ENCODE measurements at regions not wholly inside any gene's neighbourhood (a gene's known extent, or its start where the extent isn't known, plus 50 kb on each side); places are given as distances from the start of the nearest gene placed in this dataset.

- Mint-ChIP-seq H3K27me3 (ENCODE audit: low read depth) (peaks cover 3% of the 10 kb centered on the region), H3K9me3 (peaks cover 24% of the 10 kb centered on the region), H3K4me3 (no peak overlapping the region), H3K36me3 (no peaks in the 10 kb centered on the region), H3K27ac (no peak overlapping the region), H3K4me1 (no peaks in the 10 kb centered on the region)
- no peak for DNase-seq (ENCODE audit: low spot score in 2 of 2, unreplicated experiment in 2 of 2)
- no peak for TF ChIP-seq CTCF (IDR thresholded peaks at IDR 0.05; ENCODE audit: unreplicated experiment)
These were observed 215.0 kb downstream of the THBS2 start for GRCh38 chr6:169038691-169039090.

- peaks cover 28% of the 10 kb centered on the region for H3K9me3 Mint-ChIP-seq
- H3K4me1 Mint-ChIP-seq = no peaks in the 10 kb centered on the region
- H3K27ac Mint-ChIP-seq = no peak overlapping the region
- H3K4me3 Mint-ChIP-seq = no peak overlapping the region
- H3K27me3 Mint-ChIP-seq (ENCODE audit: low read depth) = peaks cover 5% of the 10 kb centered on the region
- no peaks in the 10 kb centered on the region for H3K36me3 Mint-ChIP-seq
- no peak for TF ChIP-seq CTCF (IDR thresholded peaks at IDR 0.05; ENCODE audit: unreplicated experiment)
- no peak for DNase-seq (ENCODE audit: low spot score in 2 of 2, unreplicated experiment in 2 of 2)
These were observed 218.0 kb downstream of the THBS2 start for GRCh38 chr6:169035385-169036240.

GRCh38 chr6:169034516-169035167 lies 219.0 kb downstream of the THBS2 start:
- no peak for DNase-seq (ENCODE audit: low spot score in 2 of 2, unreplicated experiment in 2 of 2)
- Mint-ChIP-seq H3K9me3 (peaks cover 28% of the 10 kb centered on the region), H3K4me3 (no peak overlapping the region), H3K4me1 (peaks cover 2% of the 10 kb centered on the region), H3K27ac (no peak overlapping the region), H3K36me3 (no peaks in the 10 kb centered on the region), H3K27me3 (ENCODE audit: low read depth) (peaks cover 5% of the 10 kb centered on the region)
- TF ChIP-seq CTCF (IDR thresholded peaks at IDR 0.05; ENCODE audit: unreplicated experiment) = no peak

GRCh38 chr6:169029861-169030260 lies 223.8 kb downstream of the THBS2 start:
- no peak for DNase-seq (ENCODE audit: low spot score in 2 of 2, unreplicated experiment in 2 of 2)
- peaks cover 5% of the 10 kb centered on the region for H3K27me3 Mint-ChIP-seq (ENCODE audit: low read depth)
- H3K9me3 Mint-ChIP-seq = peaks cover 5% of the 10 kb centered on the region
- H3K4me3 Mint-ChIP-seq = no peak overlapping the region
- TF ChIP-seq CTCF (IDR thresholded peaks at IDR 0.05; ENCODE audit: unreplicated experiment) = no peak
- no peaks in the 10 kb centered on the region for H3K36me3 Mint-ChIP-seq
- H3K4me1 Mint-ChIP-seq = peaks cover 6% of the 10 kb centered on the region
- no peak overlapping the region for H3K27ac Mint-ChIP-seq

GRCh38 chr6:169028343-169028742 lies 225.3 kb downstream of the THBS2 start:
- no peak for TF ChIP-seq CTCF (IDR thresholded peaks at IDR 0.05; ENCODE audit: unreplicated experiment)
- Mint-ChIP-seq H3K4me3 (no peak overlapping the region), H3K36me3 (no peaks in the 10 kb centered on the region), H3K4me1 (peaks cover 6% of the 10 kb centered on the region), H3K27ac (no peak overlapping the region), H3K9me3 (peaks cover under 1% of the 10 kb centered on the region), H3K27me3 (ENCODE audit: low read depth) (peaks cover 5% of the 10 kb centered on the region)
- DNase-seq (ENCODE audit: low spot score in 2 of 2, unreplicated experiment in 2 of 2) = no peak
